Stimulated activated CD4-positive, alpha-beta T cell treated with anti-CD3 and anti-CD28 coated beads, Interleukin-15, amount 100 ng/mL, for 1 hour (primary cell): ENCODE measurements at regions not wholly inside any gene's neighbourhood (a gene's known extent, or its start where the extent isn't known, plus 50 kb on each side); places are given as distances from the start of the nearest gene placed in this dataset.

Experiments
- DNase-seq, 2 donors: peaks; one replicate each; pipeline ENCODE4 v3.0.0-alpha.2; 2020; ENCODE audit warnings: low read depth in 1 of 2, low spot score in 1 of 2

DNA sequence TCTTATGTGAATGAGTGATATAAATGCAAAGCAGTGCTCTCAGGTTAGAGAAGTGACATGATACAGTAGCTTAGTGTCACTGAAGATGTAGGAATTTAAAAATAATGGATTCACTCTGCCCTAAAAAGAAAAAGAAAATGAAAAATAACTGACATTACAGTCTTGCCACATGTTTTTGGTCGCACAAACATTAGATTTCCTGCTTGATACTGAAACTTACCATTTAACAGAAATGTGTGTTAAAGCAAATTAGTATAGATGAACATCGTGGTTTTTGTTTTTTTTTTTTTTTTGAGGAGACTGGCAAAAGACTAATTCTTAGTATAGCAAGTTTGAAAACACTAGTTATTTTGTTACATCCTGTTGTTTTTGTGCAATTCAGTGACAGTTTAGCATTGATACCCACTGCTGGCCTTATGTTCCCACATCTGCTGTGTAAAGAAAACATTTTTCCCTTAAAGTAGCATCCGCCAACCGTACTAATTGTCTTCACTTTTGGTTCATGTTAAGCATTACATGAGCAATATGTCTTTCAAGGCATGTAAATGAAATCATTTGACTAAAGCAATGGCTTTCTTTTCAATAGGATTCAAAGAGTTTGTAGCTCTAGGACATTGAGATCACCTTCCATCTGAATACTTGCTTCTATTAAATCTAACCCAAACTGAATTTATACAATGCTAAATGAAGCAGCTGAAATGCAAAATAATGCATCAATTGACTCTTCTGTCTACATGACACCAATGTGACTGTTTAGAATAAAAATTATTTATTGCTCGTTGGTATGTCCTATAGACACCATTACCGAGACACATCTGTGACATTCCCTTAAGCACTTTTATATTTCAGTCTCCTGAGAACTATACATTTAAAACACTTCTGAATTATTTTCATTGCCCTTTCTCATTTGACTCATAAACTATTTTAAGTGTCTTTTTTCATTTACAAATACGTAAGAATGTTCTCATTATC is 859.1 kb downstream of the MAT2B start:
- no peak for DNase-seq

DNA sequence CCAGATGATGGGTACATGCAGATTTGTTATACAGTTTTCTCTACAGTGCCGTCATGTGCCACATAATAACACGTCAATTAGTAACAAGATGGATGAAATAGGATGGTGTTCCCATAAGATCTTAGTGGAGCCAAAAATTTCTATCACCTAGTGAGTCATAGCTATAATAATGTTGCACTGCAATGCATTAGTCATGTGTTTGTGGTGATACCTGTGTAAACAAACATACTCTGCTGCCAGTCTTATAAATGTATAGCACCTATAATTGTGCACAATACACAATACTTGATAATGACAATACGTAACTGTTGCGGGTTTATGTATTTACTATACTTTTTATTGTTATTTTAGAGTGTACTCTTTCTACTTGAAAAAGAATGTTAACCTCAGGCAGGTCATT is 865.4 kb downstream of the MAT2B start:
- DNase-seq: no peak

DNA sequence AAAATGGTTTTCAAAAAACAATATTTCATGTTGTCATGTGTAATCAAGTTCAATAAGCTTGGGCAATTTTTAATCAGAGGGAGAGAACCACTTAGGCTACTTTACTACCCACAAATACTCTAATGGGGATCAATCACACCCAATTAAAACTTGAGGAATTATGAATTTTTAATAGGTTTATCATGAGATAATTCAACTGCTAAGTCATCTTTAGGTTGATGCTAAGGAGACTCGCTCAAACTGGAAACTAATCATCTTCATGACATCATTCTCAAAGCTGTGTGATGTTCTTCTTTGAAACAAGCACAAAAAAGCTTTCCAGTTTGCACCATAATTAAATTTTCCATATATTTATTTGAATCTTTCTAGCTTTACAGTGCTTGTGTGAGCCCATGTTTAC is 867.5 kb downstream of the MAT2B start:
- no peak for DNase-seq

DNA sequence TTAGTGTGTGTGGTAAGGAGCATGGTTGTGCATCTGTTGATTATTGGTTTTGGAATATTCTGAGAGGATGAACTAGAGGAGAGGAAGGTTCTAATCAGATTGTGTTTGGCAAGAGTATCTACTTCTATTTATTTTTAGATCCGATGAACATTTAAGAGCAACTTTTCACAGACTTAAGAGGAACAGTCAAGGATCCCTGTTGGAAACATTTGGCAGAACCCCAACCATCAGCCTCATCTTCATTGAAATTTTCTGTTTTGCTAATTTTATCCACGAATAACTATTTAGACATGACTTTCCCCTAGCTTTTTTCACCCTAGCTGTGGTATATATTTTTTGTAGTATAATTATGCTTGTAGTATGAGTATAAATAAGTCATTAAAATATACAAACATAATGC is 868.5 kb downstream of the MAT2B start:
- no peak for DNase-seq

DNA sequence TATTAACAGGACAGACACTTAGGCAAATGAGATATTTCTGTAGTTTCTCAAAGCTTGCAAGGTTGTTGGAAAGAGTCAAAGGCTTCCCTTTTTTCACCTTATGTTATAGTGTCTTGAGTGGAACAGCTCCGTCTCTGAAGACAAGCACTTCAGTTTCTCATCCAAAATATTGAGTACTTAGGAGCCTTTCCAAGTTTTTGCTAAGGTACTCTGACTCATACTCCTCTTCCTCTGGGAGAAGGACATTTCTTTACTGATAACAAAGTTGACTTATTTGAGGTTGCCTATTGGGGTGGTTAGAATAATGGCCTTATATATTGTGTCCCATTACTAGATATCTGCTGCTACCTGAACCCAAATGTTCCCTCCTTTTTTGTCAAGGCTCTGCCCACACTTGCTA is 869.6 kb downstream of the MAT2B start:
- DNase-seq: no peak

DNA sequence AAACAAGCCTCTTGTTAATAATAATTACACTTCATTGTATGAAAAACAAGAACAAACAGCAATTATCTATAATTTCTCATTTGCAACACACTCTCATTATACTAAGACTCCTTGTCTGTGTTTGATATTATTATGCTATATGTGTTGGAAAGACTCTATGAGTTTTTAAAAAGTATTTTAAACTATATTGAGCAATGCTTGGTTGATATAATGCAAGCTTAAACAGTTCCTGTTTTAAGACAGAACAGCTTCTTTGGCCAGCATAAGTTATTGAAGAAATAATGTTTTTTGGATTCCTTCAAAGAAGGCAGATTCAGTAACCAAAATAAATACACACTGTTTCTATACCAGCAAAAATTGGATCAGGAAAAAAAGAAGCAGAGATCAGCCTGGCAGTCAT is 871.4 kb downstream of the MAT2B start:
- no peak for DNase-seq

DNA sequence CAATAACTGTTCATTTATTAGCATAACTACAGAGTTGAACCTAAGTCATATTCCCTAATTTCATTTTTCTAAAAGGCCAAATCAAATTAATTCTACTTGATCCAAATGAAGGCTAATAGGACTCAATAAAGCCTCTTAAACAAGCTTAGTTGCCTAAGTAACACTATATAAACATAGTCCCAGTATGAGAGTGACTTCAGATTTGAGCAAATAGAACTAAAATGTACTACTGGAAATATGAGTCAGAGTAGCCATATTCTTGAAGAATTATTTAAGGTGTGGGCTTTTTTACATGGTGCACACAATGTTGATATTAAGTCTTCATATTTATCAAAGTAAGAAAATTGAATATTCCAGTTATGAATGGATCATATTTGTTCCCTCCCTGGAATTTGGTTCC is 872.3 kb downstream of the MAT2B start:
- no peak for DNase-seq

DNA sequence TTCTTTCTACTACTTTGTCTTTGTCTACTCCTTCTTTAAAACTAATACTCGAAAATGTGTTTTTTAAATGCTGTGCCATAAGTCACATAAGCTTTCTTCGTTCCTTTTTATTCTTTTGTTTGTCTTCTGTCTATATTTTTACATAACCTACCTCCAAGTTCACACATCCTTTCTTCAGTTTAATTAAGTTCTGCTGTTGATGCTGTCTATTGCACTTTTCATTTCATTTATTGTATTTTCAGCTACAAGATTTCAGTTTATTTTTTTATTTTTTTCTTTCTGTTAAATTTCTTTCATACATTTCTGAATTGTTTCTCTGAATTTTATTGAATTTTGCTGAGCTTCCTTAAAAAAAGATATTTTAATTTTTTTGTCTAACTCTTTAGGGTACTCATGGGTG is 878.2 kb downstream of the MAT2B start:
- no peak for DNase-seq

DNA sequence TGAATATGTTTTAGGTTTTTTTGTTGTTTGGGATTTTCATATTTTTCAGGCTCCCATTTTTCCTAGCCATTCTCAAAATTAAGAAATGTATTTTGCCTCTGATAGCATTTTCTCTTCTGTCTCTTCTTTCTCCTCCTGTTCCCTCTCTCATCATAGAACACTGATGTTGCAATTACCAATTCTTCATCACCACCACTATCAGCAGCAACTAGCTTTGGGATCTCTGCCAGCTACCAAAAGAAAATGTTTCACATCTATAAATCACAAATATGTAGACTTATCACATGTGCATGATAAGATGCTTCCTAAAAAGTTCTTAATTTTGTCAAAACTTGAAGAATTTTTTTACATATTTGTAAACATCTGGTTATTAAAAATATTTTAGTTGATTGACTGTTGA is 887.1 kb downstream of the MAT2B start:
- no peak for DNase-seq

DNA sequence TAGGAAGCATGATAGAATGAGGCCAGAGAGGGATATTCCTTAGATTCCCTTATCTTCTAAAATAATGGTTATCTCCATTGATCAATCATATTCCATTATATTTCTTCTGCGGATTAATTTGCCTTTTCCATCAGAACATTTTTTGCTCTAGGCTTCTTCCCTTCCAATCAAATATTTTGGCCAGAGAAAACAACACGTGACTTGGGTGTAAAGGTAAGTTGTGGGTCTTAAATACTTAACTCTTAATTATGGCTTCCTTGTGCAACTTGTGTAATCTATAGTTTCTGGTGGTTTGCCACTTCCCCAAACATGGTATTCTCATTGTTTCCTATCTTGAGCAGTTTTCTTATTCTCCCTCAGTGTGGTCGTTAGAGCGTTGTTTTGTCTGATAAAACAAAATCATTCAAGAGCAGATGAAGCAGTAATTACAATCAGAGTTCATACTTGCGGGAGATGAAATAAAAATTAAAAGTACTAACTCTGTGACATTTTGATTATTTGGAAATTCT is 889.3 kb downstream of the MAT2B start:
- no peak for DNase-seq

DNA sequence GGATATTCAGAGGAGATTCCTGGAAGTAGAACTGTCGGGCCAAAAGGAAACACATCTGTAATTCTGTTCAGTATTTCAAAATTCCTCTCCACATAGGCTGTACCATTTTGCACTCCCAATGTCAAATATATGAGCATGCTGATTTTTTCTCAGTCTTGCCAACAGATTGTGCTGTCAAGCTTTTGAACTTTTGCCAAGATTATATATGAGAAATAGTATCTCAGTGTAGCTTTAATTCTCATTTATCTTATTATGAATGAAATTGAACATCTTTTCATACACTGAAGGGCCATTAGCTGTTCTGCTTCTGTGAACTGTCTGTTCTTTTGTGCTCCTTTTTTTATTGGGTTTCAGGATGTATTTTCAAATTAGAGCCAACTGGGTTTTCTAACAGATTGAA is 907.1 kb downstream of the MAT2B start:
- DNase-seq: no peak

DNA sequence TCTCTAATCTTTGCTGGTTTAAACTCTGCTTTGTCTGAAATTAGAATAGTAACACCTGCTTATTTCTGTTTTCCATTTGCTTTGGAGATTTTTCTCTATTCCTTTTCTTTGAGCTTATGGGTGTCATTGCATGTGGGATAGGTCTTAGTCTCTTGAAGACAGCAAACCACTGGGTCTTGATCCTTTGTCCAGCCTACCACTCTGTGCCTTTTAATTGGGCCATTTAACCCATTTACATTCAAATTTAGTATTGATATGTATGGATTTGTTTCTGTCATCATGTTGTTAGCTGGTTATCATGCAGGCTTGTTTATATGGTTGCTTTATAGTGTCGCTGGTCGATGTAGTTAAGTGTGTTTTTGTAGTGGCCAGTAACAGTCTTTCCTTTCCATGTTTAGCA is 914.7 kb downstream of the MAT2B start:
- no peak for DNase-seq

DNA sequence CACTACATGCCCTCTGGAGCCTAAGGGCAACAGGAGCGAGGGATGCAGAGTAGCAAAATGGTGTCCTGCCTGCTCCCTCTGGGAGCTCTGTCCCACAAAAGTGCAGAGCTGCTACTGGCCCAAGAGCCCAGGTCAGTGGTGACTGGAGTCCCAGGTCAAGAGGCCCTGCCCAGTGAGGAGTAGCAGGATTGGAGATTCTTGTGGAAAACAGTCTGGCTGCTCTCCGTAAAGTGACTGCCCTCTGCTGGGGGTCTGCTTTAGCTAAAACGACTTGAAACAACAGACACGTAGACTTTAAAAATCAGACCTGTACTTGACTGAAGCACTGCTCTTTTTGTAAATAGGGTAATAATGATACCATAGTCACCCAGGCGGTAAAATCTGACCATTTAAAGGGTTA is 917.0 kb downstream of the MAT2B start:
- no peak for DNase-seq

DNA sequence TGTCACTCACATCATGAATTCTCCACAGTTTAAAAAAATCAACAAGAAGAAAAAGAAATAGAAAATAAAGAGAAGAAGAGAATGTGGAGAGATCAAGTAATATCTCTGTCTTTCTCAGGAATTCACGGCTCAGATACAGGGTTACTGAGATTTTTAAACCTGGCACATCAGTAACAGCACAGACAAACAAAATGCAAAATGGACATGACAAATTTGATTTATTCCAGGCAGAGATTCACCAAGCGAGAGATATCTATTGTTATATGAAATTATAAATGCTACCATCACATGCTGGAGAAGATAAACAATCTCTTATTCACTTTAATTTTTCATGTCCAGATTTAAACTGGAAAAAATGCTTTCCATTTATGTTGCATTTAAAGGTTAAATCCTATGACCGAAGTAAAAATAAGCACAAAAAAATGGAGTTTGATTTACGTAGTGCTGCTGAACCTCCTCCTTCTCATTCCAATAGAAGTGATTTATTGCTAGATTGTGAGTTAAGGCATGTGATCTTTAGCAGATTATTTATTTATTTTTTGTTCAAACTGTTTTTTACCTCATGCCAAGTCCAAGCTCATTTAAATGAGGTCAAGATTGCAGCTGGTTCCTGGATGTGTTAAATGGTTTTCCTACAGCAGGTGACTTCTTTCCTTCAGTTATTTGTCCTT is 926.4 kb downstream of the MAT2B start:
- DNase-seq: no peak

DNA sequence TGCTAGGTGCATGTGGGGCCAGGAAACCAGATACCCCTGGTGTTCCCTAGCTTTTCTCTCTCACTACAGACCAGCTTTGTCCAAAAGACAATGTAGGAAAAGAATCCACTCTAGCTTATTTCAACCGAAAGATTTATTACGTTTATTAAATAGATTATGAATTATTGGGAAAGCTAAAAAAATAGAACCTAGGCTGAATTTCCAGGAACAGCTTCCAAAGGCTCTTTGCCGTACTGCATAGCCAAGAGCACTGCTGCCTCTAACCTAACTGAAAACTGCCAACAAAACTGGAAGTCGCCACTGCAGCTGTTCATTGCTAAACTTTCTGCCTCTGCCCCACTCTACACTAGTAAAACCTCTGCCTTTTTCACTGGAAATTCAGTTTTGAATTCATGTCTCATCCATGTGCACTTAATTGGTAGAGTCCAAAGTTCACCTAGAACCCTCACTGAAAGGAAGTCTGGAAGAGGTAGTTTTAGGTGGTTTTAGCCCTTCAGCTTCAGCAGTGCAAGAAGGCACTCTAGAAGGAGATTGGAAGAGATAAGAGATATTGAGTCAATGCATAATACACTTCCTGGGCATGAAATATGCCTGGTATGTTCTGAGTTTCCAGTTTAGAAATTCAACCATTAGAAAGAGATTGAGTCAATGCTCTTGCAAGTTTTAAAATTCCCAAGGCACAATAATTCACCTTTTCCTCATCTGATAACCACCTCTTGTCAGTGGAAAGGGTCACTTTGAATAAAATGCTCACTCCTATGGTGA is 927.9 kb downstream of the MAT2B start:
- DNase-seq: no peak

DNA sequence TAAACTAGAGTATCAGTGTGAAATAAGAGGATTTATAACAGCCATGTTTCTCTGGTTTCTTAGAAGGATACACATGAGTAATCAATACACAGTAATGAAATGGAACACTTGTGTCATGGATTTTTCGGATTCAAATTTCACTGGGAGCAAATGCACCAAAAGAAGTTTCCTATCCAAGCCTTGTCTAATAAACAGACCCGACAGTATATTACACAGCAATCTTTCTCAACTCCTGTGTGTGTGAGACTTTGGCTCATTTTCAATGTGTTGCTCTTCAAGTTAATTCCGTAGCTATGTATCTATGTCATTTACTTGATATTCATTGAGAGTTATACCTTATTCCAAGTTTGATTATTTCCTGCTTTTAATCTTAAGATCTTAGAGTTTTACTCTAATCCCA is 930.2 kb downstream of the MAT2B start:
- no peak for DNase-seq

DNA sequence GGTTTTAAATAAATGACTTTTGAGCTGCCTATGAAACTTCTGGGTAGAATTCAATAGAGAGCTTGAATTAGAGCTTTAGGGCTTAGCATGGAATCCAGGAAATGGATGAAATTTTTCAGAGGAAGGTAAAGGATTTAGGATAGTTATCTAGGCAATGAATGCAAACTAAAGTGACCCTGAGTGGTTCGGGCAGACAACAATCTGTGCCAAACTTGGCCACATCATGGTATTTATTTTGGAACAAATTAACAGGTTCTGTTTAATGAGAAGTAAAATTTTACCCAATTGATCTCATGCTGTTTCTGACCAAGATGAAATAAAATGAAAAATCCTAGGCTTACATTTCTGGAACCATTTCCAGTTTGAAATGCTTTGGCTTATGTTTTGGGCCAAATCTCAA is 934.4 kb downstream of the MAT2B start:
- DNase-seq: no peak

DNA sequence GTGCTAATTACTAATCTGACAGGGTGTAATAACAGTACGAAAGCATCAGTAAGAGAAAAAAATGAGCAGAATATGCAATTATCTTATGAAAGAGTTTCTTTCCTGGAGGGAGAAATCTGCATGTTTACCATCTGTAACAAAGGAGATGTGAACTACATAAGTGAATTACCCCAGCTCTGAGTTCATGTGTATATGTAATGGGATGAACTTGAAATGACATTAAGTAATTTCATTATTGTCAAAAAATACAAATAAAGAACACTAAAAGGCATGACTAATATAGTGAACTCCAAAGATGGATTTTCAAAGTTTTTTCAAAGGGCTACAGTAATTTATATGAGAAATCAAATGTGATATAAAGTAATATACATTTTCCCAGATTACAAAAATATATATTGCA is 944.0 kb downstream of the MAT2B start:
- DNase-seq: no peak

DNA sequence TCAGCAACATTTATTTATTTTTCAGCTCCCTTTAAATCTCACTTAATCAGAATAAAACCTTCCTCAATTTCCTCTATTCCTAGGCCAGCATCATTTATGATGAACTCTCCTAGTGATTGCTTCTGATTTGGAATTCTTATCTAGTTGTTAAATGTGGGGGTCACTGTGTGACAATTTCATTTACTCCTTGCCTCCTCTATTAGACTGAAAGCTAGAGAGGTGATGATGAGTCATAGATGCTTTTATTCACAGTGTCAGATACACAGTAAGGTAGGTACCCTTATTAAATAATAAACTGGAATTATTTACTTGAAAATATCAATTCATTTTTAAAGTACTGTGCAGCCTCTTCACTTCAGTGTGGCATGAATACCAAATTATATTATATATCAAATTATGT is 960.6 kb downstream of the MAT2B start:
- no peak for DNase-seq

DNA sequence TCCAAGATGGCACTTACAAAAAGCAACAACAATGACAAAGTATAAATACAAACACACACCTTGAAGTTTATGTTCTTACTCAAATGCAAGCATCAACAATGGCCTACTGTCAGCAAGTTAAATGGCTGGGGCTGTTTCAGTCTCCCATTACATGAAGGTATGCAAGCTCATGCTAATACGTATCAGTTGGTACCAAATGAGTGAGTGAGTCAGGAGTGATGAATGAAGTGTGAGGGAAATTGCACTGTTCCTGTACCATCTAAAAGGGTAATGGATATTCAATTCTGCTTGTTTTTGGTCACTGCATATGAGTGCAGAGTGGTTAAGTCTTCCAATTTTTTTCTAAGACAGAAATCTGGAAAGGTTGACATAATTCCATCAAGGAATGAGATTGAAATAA is 964.9 kb downstream of the MAT2B start:
- DNase-seq: no peak

DNA sequence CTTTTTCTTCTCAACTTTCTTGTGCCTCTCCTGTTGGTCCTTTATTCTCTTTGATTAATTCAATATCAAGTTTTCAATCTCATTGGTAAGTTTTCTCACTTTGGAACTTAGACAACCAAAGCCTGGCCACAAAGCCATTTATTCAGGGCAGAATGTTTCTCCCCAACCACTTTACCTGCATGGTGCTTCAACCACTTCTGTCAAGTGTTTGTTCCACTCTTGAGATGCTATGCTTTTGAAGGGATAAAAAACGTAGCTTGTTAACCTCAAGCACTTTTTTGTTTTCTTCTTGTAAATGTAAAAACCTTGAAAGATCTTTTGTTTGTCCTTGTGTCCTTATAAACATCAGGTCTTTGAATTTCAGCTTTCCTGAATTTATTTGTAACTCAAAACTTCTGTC is 966.7 kb downstream of the MAT2B start:
- no peak for DNase-seq
